ENCODE measurements at regions not wholly inside any gene's neighbourhood (a gene's known extent, or its start where the extent isn't known, plus 50 kb on each side); places are given as distances from the start of the nearest gene placed in this dataset.

GRCh38 chr13:44158881-44159632, 214.6 kb upstream of the SERP2 start:
- H3K9me3 ChIP-seq (ENCODE audit: insufficient read depth, low read length) = no peaks in the 10 kb centered on the region
- TF ChIP-seq YY1 (IDR thresholded peaks at IDR 0.05; ENCODE audit: insufficient read depth, insufficient read length) (no peak), ZNF274 (IDR thresholded peaks at IDR 0.05; ENCODE audit: low read depth, low read length) (no peak), SUZ12 (IDR thresholded peaks at IDR 0.05; ENCODE audit: extremely low read depth, insufficient read depth, insufficient read length) (no peak)
- H3K9ac ChIP-seq (ENCODE audit: insufficient read length, low read depth) = no peak overlapping the region
- no peak overlapping the region for H3K4me3 ChIP-seq (ENCODE audit: insufficient read length, low read depth)
- DNase-seq (ENCODE audit: low read depth, low spot score) = no peak
- no peaks in the 10 kb centered on the region for H3K27me3 ChIP-seq (ENCODE audit: insufficient read depth, insufficient read length)
- H3K36me3 ChIP-seq (ENCODE audit: insufficient read depth, insufficient read length, low read length) = no peaks in the 10 kb centered on the region
- H3K4me1 ChIP-seq (ENCODE audit: insufficient read depth, insufficient read length) = peaks cover 5% of the 10 kb centered on the region

- DNase-seq (ENCODE audit: low read depth, low spot score) = no peak
- Histone ChIP-seq H3K4me3 (ENCODE audit: insufficient read length, low read depth) (no peak overlapping the region), H3K9ac (ENCODE audit: insufficient read length, low read depth) (no peak overlapping the region)
Measured at GRCh38 chr13:44159633-44160279, 213.9 kb upstream of the SERP2 start.

GRCh38 chr13:44160591-44161191, 212.9 kb upstream of the SERP2 start:
- Histone ChIP-seq H3K9me3 (ENCODE audit: insufficient read depth, low read length) (no peaks in the 10 kb centered on the region), H3K4me1 (ENCODE audit: insufficient read depth, insufficient read length) (peaks cover under 1% of the 10 kb centered on the region), H3K27me3 (ENCODE audit: insufficient read depth, insufficient read length) (no peaks in the 10 kb centered on the region), H3K9ac (ENCODE audit: insufficient read length, low read depth) (no peak overlapping the region), H3K4me3 (ENCODE audit: insufficient read length, low read depth) (no peak overlapping the region), H3K36me3 (ENCODE audit: insufficient read depth, insufficient read length, low read length) (no peaks in the 10 kb centered on the region)
- no peak for DNase-seq (ENCODE audit: low read depth, low spot score)
- TF ChIP-seq YY1 (IDR thresholded peaks at IDR 0.05; ENCODE audit: insufficient read depth, insufficient read length) (no peak), SUZ12 (IDR thresholded peaks at IDR 0.05; ENCODE audit: extremely low read depth, insufficient read depth, insufficient read length) (no peak), ZNF274 (IDR thresholded peaks at IDR 0.05; ENCODE audit: low read depth, low read length) (no peak)

More at GRCh38 chr13:44159633-44160279, 213.9 kb upstream of the SERP2 start:
- TF ChIP-seq SUZ12 (IDR thresholded peaks at IDR 0.05; ENCODE audit: extremely low read depth, insufficient read depth, insufficient read length) = no peak
- no peak for TF ChIP-seq YY1 (IDR thresholded peaks at IDR 0.05; ENCODE audit: insufficient read depth, insufficient read length)
- TF ChIP-seq ZNF274 (IDR thresholded peaks at IDR 0.05; ENCODE audit: low read depth, low read length) = no peak
- H3K27me3 ChIP-seq (ENCODE audit: insufficient read depth, insufficient read length) = no peaks in the 10 kb centered on the region
- H3K4me1 ChIP-seq (ENCODE audit: insufficient read depth, insufficient read length) = peaks cover 5% of the 10 kb centered on the region
- H3K9me3 ChIP-seq (ENCODE audit: insufficient read depth, low read length) = no peaks in the 10 kb centered on the region
- no peaks in the 10 kb centered on the region for H3K36me3 ChIP-seq (ENCODE audit: insufficient read depth, insufficient read length, low read length)

GRCh38 chr13:44163108-44163507, 210.5 kb upstream of the SERP2 start:
- DNase-seq (ENCODE audit: low read depth, low spot score) = no peak
- TF ChIP-seq YY1 (IDR thresholded peaks at IDR 0.05; ENCODE audit: insufficient read depth, insufficient read length) = no peak
- TF ChIP-seq ZNF274 (IDR thresholded peaks at IDR 0.05; ENCODE audit: low read depth, low read length) = no peak
- TF ChIP-seq SUZ12 (IDR thresholded peaks at IDR 0.05; ENCODE audit: extremely low read depth, insufficient read depth, insufficient read length) = no peak
- H3K27me3 ChIP-seq (ENCODE audit: insufficient read depth, insufficient read length) = no peaks in the 10 kb centered on the region
- H3K9me3 ChIP-seq (ENCODE audit: insufficient read depth, low read length) = no peaks in the 10 kb centered on the region
- H3K4me1 ChIP-seq (ENCODE audit: insufficient read depth, insufficient read length) = no peaks in the 10 kb centered on the region
- H3K36me3 ChIP-seq (ENCODE audit: insufficient read depth, insufficient read length, low read length) = no peaks in the 10 kb centered on the region
- no peak overlapping the region for H3K9ac ChIP-seq (ENCODE audit: insufficient read length, low read depth)
- H3K4me3 ChIP-seq (ENCODE audit: insufficient read length, low read depth) = no peak overlapping the region

- no peak for TF ChIP-seq YY1 (IDR thresholded peaks at IDR 0.05; ENCODE audit: insufficient read depth, insufficient read length)
- TF ChIP-seq ZNF274 (IDR thresholded peaks at IDR 0.05; ENCODE audit: low read depth, low read length) = no peak
- TF ChIP-seq SUZ12 (IDR thresholded peaks at IDR 0.05; ENCODE audit: extremely low read depth, insufficient read depth, insufficient read length) = no peak
- Histone ChIP-seq H3K4me1 (ENCODE audit: insufficient read depth, insufficient read length) (no peaks in the 10 kb centered on the region), H3K27me3 (ENCODE audit: insufficient read depth, insufficient read length) (no peaks in the 10 kb centered on the region), H3K9ac (ENCODE audit: insufficient read length, low read depth) (no peak overlapping the region), H3K9me3 (ENCODE audit: insufficient read depth, low read length) (no peaks in the 10 kb centered on the region), H3K4me3 (ENCODE audit: insufficient read length, low read depth) (no peak overlapping the region), H3K36me3 (ENCODE audit: insufficient read depth, insufficient read length, low read length) (no peaks in the 10 kb centered on the region)
- DNase-seq (ENCODE audit: low read depth, low spot score) = no peak
Measured at GRCh38 chr13:44165221-44165888, 208.3 kb upstream of the SERP2 start.

GRCh38 chr13:44165889-44166496, 207.6 kb upstream of the SERP2 start:
- Histone ChIP-seq H3K4me1 (ENCODE audit: insufficient read depth, insufficient read length) (no peaks in the 10 kb centered on the region), H3K9me3 (ENCODE audit: insufficient read depth, low read length) (no peaks in the 10 kb centered on the region), H3K27me3 (ENCODE audit: insufficient read depth, insufficient read length) (no peaks in the 10 kb centered on the region), H3K36me3 (ENCODE audit: insufficient read depth, insufficient read length, low read length) (no peaks in the 10 kb centered on the region), H3K9ac (ENCODE audit: insufficient read length, low read depth) (no peak overlapping the region), H3K4me3 (ENCODE audit: insufficient read length, low read depth) (no peak overlapping the region)
- TF ChIP-seq YY1 (IDR thresholded peaks at IDR 0.05; ENCODE audit: insufficient read depth, insufficient read length) (no peak), SUZ12 (IDR thresholded peaks at IDR 0.05; ENCODE audit: extremely low read depth, insufficient read depth, insufficient read length) (no peak), ZNF274 (IDR thresholded peaks at IDR 0.05; ENCODE audit: low read depth, low read length) (no peak)
- no peak for DNase-seq (ENCODE audit: low read depth, low spot score)
